Coronary artery (tissue), 2 donors: ENCODE measurements at regions not wholly inside any gene's neighbourhood (a gene's known extent, or its start where the extent isn't known, plus 50 kb on each side); places are given as distances from the start of the nearest gene placed in this dataset.

Experiments
- DNase-seq: peaks from one replicate; pipeline ENCODE4 v3.0.0-alpha.2; 2017; ENCODE audit warnings: low spot score
- H3K27ac ChIP-seq, 2 donors: fragments of 200-600 bp; sonication (generic); one replicate each; pipeline ENCODE4 v1.5.1; 2016 to 2019
- H3K4me3 ChIP-seq: fragments of 200-600 bp; sonication (generic); 2 replicates; pipeline ENCODE4 v1.5.1; 2016; ENCODE audit warnings: mild to moderate bottlenecking, moderate library complexity
- CTCF ChIP-seq: fragments of 200-600 bp; sonication (generic); IDR thresholded peaks from one replicate; pipeline ENCODE4 v1.5.1; 2019; ENCODE audit warnings: antibody characterized with exemption

GRCh38 chr7:121810831-121811672, 61.9 kb upstream of the PTPRZ1 start:
- TF ChIP-seq CTCF = no peak
- Histone ChIP-seq H3K27ac (no peak overlapping the region), H3K4me3 (no peak overlapping the region)
- DNase-seq = no peak

DNA sequence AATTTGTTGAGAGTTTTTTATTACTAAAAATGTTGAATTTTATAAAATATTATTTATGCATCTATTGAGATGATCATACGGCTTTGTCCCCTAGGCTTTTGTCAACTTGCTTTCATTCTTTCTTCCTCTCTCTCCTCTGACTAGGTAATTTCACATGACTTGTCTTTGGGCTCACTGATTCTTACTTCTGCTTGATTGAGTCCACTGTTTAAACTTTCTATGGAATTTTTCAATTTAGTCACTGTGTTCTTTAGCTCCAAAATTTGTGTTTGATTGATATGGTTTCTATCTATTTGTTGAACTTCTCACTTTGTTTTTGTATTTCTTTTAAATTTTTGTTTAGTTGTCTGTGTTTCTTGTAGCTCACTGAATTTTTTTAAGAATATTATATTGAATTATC, 65.9 kb upstream of the PTPRZ1 start:
- Histone ChIP-seq H3K4me3 (no peak overlapping the region), H3K27ac (no peak overlapping the region)
- no peak for TF ChIP-seq CTCF
- DNase-seq = no peak

- no peak for TF ChIP-seq CTCF
- no peak for DNase-seq
- Histone ChIP-seq H3K4me3 (no peak overlapping the region), H3K27ac (no peak overlapping the region)
These were observed 69.9 kb upstream of the PTPRZ1 start for GRCh38 chr7:121803039-121803438.

GRCh38 chr7:121800916-121801675, 71.9 kb upstream of the PTPRZ1 start:
- H3K4me3 ChIP-seq = no peak overlapping the region
- no peak overlapping the region for H3K27ac ChIP-seq
- no peak for TF ChIP-seq CTCF
- no peak for DNase-seq

GRCh38 chr7:121798896-121799295, 74.1 kb upstream of the PTPRZ1 start:
- no peak for TF ChIP-seq CTCF
- no peak for DNase-seq
- Histone ChIP-seq H3K4me3 (no peak overlapping the region), H3K27ac (no peak overlapping the region)

GRCh38 chr7:121798453-121798840, 74.5 kb upstream of the PTPRZ1 start:
- H3K27ac ChIP-seq = no peak overlapping the region
- no peak for TF ChIP-seq CTCF
- DNase-seq = no peak

More at GRCh38 chr7:121798453-121798840, 74.5 kb upstream of the PTPRZ1 start:
- H3K4me3 ChIP-seq = no peak overlapping the region
